GM21723 (cell line): ENCODE measurements at regions not wholly inside any gene's neighbourhood (a gene's known extent, or its start where the extent isn't known, plus 50 kb on each side); places are given as distances from the start of the nearest gene placed in this dataset.
A peak's percentile ranks its signal among the peaks of the same experiment; 100 is the strongest.
"Not testable (repeated sequence)": the region's sequence is repeated elsewhere in the genome, so short reads cannot be mapped to it uniquely, and the experiment has no call there.

ENCODE experiments used
- ATAC-seq: cut with Tn5 transposase; IDR thresholded peaks from one replicate; pipeline ENCODE4 v1.9.1; 2021; ENCODE audit warnings: mild to moderate bottlenecking, moderate library complexity; ENCODE audit not compliant: unreplicated experiment

DNA sequence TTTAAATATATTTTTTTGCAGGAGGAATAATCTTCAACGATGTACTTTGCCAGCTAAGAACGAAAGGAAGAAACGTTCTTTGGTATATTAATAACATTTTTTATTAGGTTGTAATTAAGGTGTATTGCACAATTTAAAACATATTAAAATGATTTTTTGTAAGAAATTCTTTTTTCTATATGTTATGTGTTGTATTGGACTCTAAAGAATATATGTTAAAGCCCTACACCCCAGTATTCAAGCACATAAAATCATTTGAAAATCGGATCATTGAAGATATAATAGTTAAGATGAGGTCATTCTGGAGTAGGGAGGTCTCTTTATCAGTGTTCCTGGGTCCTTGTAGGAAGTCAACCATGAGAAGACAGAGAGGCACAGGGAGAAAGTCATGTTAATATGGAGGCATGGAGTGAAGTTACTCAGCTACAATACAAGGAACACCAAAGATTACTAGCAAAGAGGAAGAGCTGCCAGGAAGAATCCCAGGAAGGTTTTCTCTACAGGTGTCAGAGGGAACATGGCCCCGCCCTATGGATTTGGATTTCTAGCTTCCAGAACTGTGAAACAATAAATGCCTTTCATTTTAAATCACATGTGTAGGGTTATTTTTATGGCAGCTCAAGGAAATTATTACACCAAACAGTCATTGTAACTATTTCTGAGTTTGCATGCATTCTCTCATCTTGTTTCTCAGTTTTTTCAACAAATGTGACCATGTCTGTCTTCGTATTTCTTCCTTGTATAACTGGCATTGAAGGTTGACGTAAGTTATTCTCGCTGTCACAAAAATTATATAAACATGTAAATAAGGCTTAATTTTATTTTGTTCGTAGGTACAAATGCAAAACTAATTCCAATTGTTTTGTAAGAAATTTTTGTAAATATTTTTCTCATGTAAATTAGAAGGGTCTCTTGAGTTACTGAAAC, 75.4 kb upstream of the VPREB1 start:
- ATAC-seq = no peak

- peak; percentile 30 for ATAC-seq
Measured at GRCh38 chr22:22168190-22168940, 76.2 kb upstream of the VPREB1 start.

GRCh38 chr22:22167791-22168189, 76.8 kb upstream of the VPREB1 start:
- peak; percentile 73 for ATAC-seq

- no peak for ATAC-seq
Measured at GRCh38 chr22:22166941-22167713, 77.5 kb upstream of the VPREB1 start.

DNA sequence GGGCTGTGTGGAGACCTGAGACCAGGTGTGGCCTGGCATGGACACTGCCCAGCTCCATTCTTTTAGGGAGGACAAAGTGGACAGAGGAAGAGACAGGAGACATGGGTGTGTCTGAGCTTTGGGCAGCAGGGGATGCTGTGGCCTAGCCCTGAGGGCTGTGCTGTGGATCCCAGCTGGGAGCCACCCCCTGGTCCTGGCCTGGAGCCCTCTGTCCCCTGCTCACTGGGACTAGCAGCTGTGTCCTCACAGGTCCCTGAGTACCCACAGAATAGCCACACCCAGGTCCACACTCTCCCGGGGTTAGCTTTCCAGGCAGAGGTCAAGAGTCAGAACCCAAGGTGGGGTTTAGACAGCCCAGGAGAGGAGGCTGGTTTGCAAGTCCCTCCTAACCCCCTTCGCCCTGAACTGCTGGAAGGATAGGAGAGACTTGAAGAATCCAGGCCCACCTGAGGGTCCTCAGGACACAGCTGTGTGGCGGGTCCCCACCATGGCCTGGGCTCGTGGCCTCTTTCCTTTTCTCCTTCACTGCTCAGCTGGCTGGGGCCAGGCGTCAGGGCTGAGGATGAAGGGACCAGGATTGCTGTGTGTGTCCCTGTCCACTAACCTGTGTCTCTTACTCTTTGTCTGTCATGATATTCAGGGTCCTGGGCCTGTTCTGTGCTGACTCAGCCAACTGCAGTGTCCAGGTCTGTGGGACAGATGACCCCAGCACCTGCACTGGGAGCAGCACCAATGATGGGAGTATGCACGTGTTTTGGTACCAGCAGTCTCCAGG, 78.5 kb upstream of the VPREB1 start:
- no peak for ATAC-seq

DNA sequence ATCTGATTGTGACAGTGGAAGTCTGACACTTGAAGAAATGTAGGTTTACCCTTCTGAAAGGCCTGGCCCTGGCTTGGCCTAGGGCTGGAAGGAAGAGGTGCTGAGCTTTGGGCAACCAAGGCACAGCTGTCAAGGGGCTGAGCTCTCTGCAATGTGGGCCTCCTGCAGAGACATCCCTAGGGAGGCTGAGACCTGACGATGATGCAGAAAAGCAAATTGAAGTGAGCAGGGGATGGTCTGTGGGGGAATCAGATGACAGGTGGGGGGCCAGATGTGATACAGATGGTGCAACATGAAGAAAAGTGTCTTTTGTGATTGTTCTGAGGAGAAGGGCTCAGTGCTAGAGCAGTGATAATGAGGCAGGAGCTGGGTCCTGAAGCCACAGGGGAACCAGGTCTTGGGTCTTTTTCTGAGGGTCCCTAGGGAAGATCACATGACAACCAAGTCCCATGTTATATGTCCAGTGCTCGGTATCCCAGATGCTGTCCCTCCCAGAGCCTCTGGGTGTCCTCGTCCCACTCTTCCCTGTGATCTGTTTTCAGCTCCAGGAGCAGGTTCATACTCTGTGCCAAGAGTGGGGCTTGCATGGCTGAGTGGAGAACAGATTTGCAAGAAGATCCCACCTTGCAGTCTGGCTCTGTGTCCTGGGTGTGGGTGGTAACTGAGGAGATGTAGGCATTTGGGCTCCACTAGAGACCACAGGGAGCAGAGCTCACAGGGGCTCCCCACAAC, 79.9 kb upstream of the VPREB1 start:
- no peak for ATAC-seq

GRCh38 chr22:22161924-22162851, 82.4 kb upstream of the VPREB1 start:
- peak; percentile 77 for ATAC-seq

- ATAC-seq = not testable (repeated sequence)
Measured at GRCh38 chr22:22160768-22161167, 83.8 kb upstream of the VPREB1 start.

DNA sequence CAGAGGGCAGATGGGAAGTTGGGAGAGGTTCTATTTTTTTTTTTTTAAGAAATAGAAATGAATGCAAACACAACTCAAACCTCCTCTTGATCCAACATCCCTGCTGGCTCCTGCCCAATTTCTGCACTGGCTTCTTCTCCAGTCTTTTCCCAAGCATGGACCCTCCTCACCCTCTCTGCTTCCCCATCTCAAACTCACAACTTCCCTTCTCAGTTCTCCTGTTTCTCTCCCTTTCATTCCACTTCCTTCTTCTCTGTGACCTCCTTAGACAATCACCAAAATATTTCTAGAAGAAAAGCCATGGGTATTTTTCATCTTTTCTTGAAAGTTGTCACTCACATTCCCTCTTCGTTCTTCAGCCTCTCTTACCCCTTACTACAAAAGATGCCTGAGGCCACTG, 85.2 kb upstream of the VPREB1 start:
- ATAC-seq = no peak

DNA sequence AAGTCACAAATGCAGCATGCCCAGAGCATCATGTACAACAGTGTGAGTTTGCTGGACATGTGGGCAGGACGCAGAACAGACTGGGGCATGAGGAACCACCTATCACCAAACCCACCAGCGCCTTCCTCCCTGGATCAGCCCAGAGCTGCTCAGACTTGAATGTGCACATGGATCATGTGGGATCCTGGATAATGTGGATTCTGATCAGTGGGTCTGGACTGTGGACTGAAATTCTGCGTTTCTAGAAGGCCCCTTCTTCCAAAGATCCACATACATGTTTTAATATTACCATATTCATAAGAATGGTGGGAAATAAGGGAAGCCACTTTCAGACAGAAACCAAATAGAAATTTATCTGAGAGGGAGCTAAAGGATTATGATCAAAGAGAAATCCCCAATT, 85.6 kb upstream of the VPREB1 start:
- ATAC-seq = no peak

DNA sequence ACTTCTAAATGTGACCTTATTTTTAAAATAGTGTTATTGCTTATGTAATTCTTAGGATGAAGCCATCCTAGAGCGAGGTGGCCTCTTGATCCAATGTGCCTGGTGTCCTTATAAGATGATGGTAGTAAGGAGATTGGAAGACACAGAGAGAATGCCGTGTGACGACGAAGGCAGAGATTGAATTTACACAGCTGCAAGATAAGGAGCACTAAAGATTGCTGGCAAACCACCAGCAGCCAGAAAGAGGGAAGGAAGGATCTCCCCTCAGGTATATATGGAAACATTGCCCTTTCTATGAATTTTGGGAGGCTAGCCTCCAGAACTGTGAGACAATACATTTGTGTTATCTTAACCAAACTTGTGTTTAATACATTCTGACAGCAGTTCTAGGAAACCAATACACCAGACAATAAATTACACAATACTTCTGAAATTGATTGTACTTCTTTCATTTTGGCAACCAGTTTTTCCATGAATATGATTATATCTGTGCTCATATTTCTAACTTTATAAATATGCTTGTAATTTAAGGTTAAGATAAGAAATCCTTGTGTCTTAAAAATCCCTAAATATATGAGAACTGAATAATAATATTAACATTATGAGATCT, 86.3 kb upstream of the VPREB1 start:
- no peak for ATAC-seq

- ATAC-seq = no peak
Measured at GRCh38 chr22:22157348-22157725, 87.2 kb upstream of the VPREB1 start.

- ATAC-seq = no peak
Measured at GRCh38 chr22:22156716-22157347, 87.8 kb upstream of the VPREB1 start.

GRCh38 chr22:22156348-22156715, 88.3 kb upstream of the VPREB1 start:
- no peak for ATAC-seq

- no peak for ATAC-seq
Measured at GRCh38 chr22:22155607-22156006, 89.0 kb upstream of the VPREB1 start.

DNA sequence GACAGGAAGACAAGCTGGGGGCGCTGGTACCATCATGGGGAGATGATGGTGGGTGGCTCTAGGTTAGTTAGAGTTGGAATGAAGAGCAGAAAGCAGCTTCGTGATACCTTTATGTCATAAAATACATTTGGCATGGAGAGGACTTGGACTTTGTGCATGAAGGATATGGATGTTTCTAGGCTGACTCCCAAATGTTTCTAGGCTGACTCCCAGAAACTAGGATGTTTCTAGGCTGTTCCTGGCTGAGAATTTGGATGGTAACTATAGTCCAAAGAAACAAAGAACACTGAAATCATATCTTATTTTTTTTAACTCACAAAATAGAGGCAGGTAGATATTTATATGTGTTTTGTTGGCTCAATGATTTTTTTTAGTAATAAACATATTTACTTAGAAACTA, 89.4 kb upstream of the VPREB1 start:
- ATAC-seq = no peak

DNA sequence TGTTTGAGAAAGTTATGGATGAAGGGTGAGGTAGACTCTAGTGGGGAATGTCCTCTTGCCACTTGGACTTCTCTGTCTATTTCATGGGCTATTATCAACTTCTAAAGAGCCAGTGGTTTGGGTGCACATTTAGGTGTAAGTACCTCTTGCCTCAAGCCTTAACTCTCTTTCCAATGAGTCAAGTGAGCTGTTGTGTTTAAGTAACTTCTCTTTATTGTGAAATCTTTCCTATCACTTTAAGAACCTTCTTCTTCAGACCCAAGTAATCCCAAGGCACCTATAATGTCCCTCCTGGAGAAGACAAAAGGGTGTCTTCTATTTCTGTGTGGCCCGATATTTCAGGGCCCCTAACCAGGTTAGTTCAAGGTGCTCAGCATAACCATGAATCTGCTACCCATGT, 90.5 kb upstream of the VPREB1 start:
- ATAC-seq = no peak

DNA sequence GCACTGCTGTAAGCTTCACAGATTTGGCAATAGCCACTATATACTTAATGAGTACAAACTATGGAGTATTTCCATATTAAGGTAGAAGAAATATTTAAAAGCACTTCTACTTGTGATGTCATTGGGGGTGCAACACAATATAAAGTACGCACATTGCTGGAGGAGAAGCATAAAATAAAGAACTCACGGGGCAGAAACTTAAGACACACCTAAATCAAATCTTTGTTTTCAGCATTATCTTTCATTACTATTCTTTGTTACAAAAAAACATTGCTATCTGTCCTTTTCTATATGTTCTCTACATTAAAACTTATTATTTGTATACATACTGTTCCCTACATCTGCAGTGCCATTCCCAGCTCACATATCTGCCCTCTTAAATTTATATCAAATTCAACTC, 93.3 kb upstream of the VPREB1 start:
- no peak for ATAC-seq
